Mucosa of rectum (tissue), 2 donors: ENCODE measurements at regions not wholly inside any gene's neighbourhood (a gene's known extent, or its start where the extent isn't known, plus 50 kb on each side); places are given as distances from the start of the nearest gene placed in this dataset.
A peak's percentile ranks its signal among the peaks of the same experiment; 100 is the strongest.

Source experiments
- H3K27ac ChIP-seq, 2 donors: one replicate each; pipeline ENCODE4 v1.7.0; 2013; ENCODE audit warnings: inconsistent platforms in 2 of 2, low read depth in 2 of 2, low read length in 2 of 2
- H3K27me3 ChIP-seq, 2 donors: one replicate each; pipeline ENCODE4 v1.7.0; 2013; ENCODE audit warnings: low read length in 2 of 2; ENCODE audit not compliant: control insufficient read depth in 2 of 2, insufficient read depth in 2 of 2
- H3K36me3 ChIP-seq, 2 donors: one replicate each; pipeline ENCODE4 v1.7.0; 2013; ENCODE audit warnings: low read length in 2 of 2; ENCODE audit not compliant: control insufficient read depth in 2 of 2, insufficient read depth in 2 of 2
- H3K4me1 ChIP-seq, 2 donors: one replicate each; pipeline ENCODE4 v1.7.0; 2013; ENCODE audit warnings: low read length in 2 of 2, mild to moderate bottlenecking in 1 of 2; ENCODE audit not compliant: control insufficient read depth in 2 of 2, insufficient read depth in 2 of 2
- H3K4me3 ChIP-seq, 2 donors: one replicate each; pipeline ENCODE4 v1.7.0; 2013; ENCODE audit warnings: low read length in 2 of 2
- H3K9ac ChIP-seq, 2 donors: one replicate each; pipeline ENCODE4 v1.7.0; 2013; ENCODE audit warnings: low read length in 2 of 2, low read depth in 1 of 2, mild to moderate bottlenecking in 1 of 2
- H3K9me3 ChIP-seq, 2 donors: one replicate each; pipeline ENCODE4 v1.7.0; 2013; ENCODE audit warnings: low read length in 2 of 2; ENCODE audit not compliant: control insufficient read depth in 2 of 2
- donor health status: healthy.
- donor health status: Normal muscosa, but diverticular disease.

DNA sequence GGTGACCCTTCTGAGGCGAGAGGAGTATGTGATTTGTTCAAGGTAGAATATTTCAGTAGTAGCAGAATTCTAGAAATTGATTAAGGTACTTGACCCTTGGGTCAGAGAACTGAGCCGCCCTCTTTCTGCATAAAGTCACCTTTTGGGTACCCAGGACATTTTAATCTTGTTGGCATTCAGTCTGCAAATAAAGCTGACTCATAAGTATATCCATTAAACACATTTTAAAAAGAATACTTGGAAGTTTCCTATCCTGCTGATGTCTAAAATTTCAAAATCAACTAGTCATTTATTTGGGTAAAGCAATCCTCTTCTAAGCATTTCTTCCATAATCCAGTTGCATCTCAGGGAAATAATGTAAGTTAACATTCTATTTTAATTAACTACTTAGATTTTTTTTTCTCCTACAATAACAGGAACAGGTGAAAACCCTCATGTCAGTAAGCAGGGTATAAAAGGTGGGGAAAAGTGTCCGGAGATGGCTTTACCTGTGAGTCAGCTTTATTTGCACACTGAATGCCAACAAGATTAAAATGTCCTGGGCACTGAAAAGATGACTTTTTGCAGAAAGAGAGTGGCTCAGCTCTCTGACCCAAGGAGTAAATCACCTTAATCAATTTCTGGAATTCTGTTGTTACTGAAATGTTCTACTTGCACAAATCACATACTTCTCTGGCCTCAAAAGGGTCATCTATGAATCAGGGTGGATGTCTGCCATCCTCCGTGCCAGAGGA lies 78.7 kb upstream of the ITGA6 start:
- H3K9ac ChIP-seq, result no peak overlapping the region
- no peaks in the 10 kb centered on the region for H3K36me3 ChIP-seq
- H3K4me3 ChIP-seq, result no peak overlapping the region
- H3K9me3 ChIP-seq, result peaks cover 0 to 4% of the 10 kb centered on the region in 2 donors
- no peak overlapping the region for H3K27ac ChIP-seq
- H3K4me1 ChIP-seq, result peaks cover 0 to 10% of the 10 kb centered on the region in 2 donors
- no peaks in the 10 kb centered on the region for H3K27me3 ChIP-seq

DNA sequence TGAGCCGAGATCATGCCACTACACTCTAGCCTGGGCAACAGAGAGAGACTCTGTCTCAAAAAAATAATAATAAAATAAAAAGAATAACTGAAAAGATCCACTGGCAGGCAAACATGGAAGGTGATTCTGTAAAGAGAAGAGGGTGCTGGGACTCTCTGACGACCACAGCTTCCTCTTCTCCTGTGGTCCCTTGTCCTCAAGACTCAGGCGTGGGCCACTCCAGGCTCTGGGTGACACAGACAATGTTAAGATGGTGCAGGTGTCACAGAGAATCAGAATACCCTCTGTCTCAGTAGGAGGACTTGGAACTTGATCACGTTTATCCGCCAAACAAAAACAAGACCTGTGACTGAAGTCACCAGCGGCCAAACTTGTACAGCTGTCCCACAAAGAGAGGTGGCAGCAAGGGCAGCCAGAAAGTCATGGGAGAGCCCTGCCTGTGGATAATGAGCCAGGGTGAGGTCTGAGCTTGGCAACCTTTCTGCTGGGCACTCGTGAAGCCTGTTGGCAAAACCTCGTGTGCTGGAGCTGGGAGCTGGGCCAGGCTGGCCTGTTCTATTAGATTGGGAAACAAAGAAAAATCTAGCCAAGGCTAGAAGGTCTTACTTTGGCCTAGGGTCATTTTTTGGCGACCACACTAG lies 76.4 kb upstream of the ITGA6 start:
- H3K27ac ChIP-seq, result no peak overlapping the region
- H3K27me3 ChIP-seq, result no peaks in the 10 kb centered on the region
- H3K36me3 ChIP-seq, result no peaks in the 10 kb centered on the region
- H3K9me3 ChIP-seq, result no peaks in the 10 kb centered on the region
- no peak overlapping the region for H3K4me3 ChIP-seq
- peaks cover 0 to 9% of the 10 kb centered on the region in 2 donors for H3K4me1 ChIP-seq
- no peak overlapping the region for H3K9ac ChIP-seq

DNA sequence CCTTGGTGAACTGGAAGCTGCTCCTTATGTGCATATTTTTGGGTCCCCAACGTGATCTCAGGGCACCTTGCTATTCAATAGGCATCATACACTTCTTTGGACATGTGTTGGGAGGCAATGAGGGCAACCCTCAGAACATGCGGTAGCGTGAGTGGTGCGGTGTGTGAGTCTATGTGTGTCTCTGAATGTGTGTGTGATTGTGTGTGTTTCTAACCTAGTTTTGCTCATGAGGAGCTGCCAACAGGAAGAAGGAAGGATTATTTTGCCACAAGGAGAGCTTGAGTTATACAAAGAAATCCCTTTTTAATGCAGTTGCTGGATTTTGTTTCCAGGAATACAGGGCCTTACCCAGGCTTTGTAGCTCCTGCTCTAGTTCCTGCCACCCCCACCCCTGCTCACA lies 75.8 kb upstream of the ITGA6 start:
- no peak overlapping the region for H3K9ac ChIP-seq
- H3K9me3 ChIP-seq, result no peaks in the 10 kb centered on the region
- H3K36me3 ChIP-seq, result no peaks in the 10 kb centered on the region
- no peak overlapping the region for H3K4me3 ChIP-seq
- peaks cover 0 to 4% of the 10 kb centered on the region in 2 donors for H3K4me1 ChIP-seq
- no peak overlapping the region for H3K27ac ChIP-seq
- H3K27me3 ChIP-seq, result no peaks in the 10 kb centered on the region

DNA sequence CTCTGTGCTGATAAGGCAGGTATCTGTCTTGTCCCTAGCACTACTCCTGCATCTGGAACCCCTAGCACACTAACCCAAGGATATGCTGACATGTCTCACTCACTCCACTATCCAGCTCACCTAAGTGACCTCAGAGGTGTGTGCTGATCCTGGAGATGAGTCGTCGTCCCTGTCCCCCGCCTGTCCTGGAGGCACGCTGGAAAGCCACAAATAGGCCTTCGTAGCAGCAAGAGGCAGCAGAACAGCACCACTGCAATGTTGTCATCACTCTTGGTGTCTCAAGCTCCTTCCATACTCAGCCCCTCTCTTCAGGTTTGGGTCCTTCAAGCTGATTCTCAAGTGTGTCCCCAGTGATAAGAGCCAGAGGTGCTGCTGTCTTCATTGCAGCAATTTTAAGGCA lies 73.0 kb upstream of the ITGA6 start:
- Histone ChIP-seq H3K27ac (no peak overlapping the region), H3K4me3 (no peak overlapping the region), H3K36me3 (no peaks in the 10 kb centered on the region), H3K9me3 (no peaks in the 10 kb centered on the region), H3K27me3 (peaks cover 0 to 2% of the 10 kb centered on the region in 2 donors), H3K9ac (no peak overlapping the region), H3K4me1 (peaks cover 4% of the 10 kb centered on the region in 2 donors)

DNA sequence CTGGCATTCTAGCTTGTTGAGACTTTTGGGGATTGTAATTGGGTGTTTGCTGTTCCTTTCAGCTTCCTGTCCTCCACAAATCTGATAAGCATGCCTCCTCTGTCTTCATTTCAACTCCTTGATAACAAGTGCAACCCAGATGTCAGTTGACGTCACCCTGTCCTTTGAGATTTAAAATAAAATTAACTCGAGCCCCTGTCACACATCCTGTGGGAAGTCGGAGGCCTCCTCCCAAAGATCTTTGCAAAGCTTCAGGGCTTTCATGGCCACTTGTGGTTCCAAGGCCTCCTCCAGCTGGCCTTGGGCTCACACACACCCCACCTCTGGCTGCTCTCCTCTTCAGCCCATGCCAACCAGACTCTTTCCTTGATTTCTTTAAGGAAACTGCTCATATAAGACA lies 69.9 kb upstream of the ITGA6 start:
- Histone ChIP-seq H3K4me1 (peaks cover 4 to 6% of the 10 kb centered on the region in 2 donors), H3K9me3 (no peaks in the 10 kb centered on the region), H3K27ac (no peak overlapping the region), H3K36me3 (no peaks in the 10 kb centered on the region), H3K27me3 (peaks cover 0 to 2% of the 10 kb centered on the region in 2 donors), H3K9ac (no peak overlapping the region), H3K4me3 (no peak overlapping the region)

DNA sequence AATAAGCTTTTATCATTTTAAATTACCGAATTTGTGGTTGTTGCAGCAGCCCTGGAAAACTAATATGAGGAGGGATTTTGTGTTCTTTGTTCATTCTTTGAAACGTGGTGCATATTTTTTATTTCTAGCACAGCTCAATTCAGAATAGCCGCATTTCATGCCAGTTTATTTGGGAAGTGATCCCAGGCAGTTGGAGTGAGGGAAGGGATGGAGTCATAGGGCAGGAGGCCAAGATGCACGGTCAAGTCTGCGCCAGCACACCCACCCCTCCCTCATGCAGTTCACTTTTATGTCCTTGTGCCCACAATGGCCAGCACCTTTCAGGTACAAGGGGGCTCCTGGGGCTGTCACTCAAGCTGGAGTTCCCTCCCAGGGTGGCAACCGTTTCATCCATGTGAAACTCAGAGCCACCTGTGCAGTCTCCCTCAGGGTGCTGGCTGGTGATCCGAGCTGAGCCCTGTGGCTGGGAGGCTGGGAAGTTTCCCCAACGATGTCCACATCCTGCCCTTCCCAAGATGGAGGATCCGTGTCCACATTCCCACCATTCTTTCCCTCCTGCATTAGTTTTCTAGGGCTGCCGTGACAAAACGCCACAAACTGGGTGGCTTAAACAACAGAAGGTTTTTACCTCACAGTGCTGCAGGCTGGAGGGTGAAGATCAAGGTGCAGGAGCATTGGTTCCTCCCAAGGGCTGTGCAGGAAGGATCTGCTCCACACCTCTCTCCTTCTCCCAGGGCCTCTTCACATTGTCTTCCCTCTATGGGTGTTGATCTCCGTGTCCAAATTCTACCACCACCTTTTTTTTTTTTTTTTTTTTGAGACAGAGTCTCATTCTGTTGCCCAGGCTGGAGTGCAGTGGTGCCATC lies 68.5 kb upstream of the ITGA6 start:
- H3K4me1 ChIP-seq, result peaks cover 4 to 6% of the 10 kb centered on the region in 2 donors
- H3K27ac ChIP-seq, result no peak overlapping the region
- H3K36me3 ChIP-seq, result no peaks in the 10 kb centered on the region
- H3K4me3 ChIP-seq, result no peak overlapping the region
- H3K27me3 ChIP-seq, result peaks cover 0 to 2% of the 10 kb centered on the region in 2 donors
- no peaks in the 10 kb centered on the region for H3K9me3 ChIP-seq
- H3K9ac ChIP-seq, result no peak overlapping the region

DNA sequence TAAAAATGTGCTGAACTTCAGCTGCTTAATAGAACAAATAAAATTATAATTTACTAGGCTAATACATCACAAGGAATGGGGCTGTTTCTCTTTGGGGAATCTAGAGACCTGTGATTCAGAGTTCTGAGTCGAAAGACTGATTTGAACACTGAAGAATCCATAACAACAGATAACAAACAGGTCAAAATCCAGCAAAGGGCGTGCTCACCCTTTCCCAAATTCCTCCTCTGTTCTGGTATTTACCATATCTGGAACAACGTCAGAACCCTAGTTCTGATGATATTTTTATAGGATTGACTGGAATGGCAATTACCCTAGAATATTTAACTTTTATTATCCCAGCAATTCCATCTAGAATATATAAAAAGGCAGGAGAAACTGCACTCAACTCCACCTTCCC lies 66.0 kb upstream of the ITGA6 start:
- Histone ChIP-seq H3K4me1 (peaks cover 4 to 6% of the 10 kb centered on the region in 2 donors), H3K9ac (peak overlapping the region in 1 of 2 donors; percentile 32), H3K27ac (peak overlapping the region; percentile 39 to 58), H3K4me3 (no peak overlapping the region), H3K9me3 (no peaks in the 10 kb centered on the region), H3K27me3 (peaks cover 0 to 2% of the 10 kb centered on the region in 2 donors), H3K36me3 (no peaks in the 10 kb centered on the region)

DNA sequence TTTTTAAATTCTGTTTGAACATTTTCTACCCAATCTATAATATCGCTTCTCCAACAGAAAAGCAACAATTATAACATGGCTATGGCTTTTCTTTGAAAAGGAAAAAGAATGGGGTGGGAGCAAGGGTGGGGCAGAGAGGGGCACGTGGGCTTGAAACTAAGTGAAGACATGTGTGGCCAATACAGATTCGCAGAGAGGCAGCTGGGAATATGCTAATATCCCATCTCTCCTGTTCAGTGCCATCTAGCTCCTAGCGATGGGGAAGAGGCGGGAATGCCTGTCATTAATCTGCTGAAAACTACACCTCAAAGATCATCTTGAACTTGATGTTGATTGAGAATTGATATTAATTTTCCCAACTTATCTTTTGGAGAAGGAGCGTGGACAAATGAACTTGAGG lies 65.5 kb upstream of the ITGA6 start:
- Histone ChIP-seq H3K9ac (no peak overlapping the region), H3K9me3 (no peaks in the 10 kb centered on the region), H3K36me3 (no peaks in the 10 kb centered on the region), H3K4me1 (peaks cover 4 to 6% of the 10 kb centered on the region in 2 donors), H3K27me3 (peaks cover 0 to under 1% of the 10 kb centered on the region in 2 donors), H3K4me3 (no peak overlapping the region), H3K27ac (peak overlapping the region in 1 of 2 donors; percentile 52)

DNA sequence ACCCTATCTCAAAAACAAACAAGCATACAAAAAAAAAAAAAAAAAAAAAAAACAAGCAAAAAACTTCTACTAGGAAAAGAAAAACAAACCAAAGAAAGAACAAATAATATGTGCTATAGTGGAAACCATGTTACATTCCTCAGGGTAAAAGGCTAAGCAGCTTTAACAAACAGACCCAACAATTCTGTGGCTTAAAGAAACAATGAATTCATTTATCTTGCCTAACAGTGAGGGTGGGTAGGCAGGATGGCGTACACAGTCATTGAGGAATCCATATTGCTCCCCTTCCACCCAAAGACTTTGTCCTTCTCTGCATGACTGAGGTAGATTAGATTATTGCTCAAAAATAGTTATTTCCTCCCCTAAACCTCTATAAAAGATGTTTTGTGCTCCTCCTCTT lies 63.1 kb upstream of the ITGA6 start:
- Histone ChIP-seq H3K36me3 (no peaks in the 10 kb centered on the region), H3K9me3 (no peaks in the 10 kb centered on the region), H3K27me3 (no peaks in the 10 kb centered on the region), H3K9ac (no peak overlapping the region), H3K4me1 (peaks cover 2 to 4% of the 10 kb centered on the region in 2 donors), H3K4me3 (no peak overlapping the region), H3K27ac (no peak overlapping the region)
